HCT116 (cell line): ENCODE measurements at regions not wholly inside any gene's neighbourhood (a gene's known extent, or its start where the extent isn't known, plus 50 kb on each side); places are given as distances from the start of the nearest gene placed in this dataset.

ENCODE experiments used
- ELF1 ChIP-seq: IDR thresholded peaks from 2 replicates; pipeline ENCODE4 v1.6.1; 2012; ENCODE audit warnings: low read depth, borderline replicate concordance
- EZH2 ChIP-seq: fragments of 200-600 bp; sonication (generic); IDR thresholded peaks from 2 replicates; pipeline ENCODE4 v1.6.1; 2017; ENCODE audit warnings: antibody characterized with exemption, mixed run types
- EZH2phosphoT487 ChIP-seq: fragments of 200-600 bp; IDR thresholded peaks from 2 replicates; pipeline ENCODE4 v1.6.1; 2018; ENCODE audit warnings: antibody characterized with exemption, borderline replicate concordance
- JUND ChIP-seq: IDR thresholded peaks from 2 replicates; pipeline ENCODE4 v1.6.1; 2012
- MAX ChIP-seq: IDR thresholded peaks from 2 replicates; pipeline ENCODE4 v1.6.1; 2012
- POLR2A ChIP-seq: IDR thresholded peaks from 2 replicates; pipeline ENCODE4 v1.7.0; 2011; ENCODE audit warnings: borderline replicate concordance; ENCODE audit not compliant: insufficient read depth, insufficient read length; ENCODE audit errors: extremely low read depth
- POLR2AphosphoS5 ChIP-seq: IDR thresholded peaks from 2 replicates; pipeline ENCODE4 v1.6.1; 2011; ENCODE audit warnings: mild to moderate bottlenecking, low read depth, low read length, moderate library complexity
- RAD21 ChIP-seq: IDR thresholded peaks from 2 replicates; pipeline ENCODE4 v1.6.1; 2012; ENCODE audit warnings: low read depth, mild to moderate bottlenecking
- REST ChIP-seq: IDR thresholded peaks from 2 replicates; pipeline ENCODE4 v1.6.1; 2012; ENCODE audit warnings: low read depth
- TF ChIP-seq, protein P1 (sequence below), 3 experiments: fragments of 200-600 bp in 1 of 3; sonication (generic) in 1 of 3; IDR thresholded peaks in 2 of 3; conservative IDR thresholded peaks in 1 of 3; 2 replicates each; pipeline ENCODE4 v1.5.1; 2012 to 2017; ENCODE audit warnings: low read depth in 2 of 3, low read length in 2 of 3, antibody characterized with exemption in 1 of 3, borderline replicate concordance in 1 of 3, control low read depth in 1 of 3, mild to moderate bottlenecking in 1 of 3, mixed read lengths in 1 of 3, mixed run types in 1 of 3, moderate library complexity in 1 of 3; ENCODE audit not compliant: insufficient read depth in 1 of 3

DNA sequence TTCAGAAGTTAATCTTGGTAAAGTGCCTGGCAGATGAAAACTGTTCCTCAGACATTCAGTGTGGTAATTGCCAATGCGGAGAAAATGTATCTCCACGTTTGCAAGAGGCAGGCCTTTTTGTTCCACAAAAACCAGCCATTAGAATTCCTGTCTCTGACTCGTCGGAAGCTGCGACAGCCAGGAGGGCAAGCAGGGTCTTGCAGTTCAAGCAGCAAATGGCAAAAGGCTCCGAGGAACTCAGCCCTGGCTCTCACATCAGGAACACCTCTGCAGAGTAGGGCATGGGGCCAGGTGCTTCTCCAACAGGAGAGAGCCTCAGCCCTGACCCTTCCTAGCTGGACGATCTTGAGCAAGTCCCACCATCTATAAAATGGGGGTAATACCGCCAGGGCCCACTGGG is 69.0 kb upstream of the CPLX2 start:
- TF ChIP-seq, protein P1, sequence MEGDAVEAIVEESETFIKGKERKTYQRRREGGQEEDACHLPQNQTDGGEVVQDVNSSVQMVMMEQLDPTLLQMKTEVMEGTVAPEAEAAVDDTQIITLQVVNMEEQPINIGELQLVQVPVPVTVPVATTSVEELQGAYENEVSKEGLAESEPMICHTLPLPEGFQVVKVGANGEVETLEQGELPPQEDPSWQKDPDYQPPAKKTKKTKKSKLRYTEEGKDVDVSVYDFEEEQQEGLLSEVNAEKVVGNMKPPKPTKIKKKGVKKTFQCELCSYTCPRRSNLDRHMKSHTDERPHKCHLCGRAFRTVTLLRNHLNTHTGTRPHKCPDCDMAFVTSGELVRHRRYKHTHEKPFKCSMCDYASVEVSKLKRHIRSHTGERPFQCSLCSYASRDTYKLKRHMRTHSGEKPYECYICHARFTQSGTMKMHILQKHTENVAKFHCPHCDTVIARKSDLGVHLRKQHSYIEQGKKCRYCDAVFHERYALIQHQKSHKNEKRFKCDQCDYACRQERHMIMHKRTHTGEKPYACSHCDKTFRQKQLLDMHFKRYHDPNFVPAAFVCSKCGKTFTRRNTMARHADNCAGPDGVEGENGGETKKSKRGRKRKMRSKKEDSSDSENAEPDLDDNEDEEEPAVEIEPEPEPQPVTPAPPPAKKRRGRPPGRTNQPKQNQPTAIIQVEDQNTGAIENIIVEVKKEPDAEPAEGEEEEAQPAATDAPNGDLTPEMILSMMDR (IDR thresholded peaks at IDR 0.05 in 2 of 3, conservative IDR thresholded peaks at IDR 0.05 in 1 of 3; ENCODE audit: borderline replicate concordance in 1 of 3, insufficient read depth in 1 of 3, low read depth in 2 of 3, low read length in 2 of 3), result no peak
- TF ChIP-seq REST (no peak), POLR2A (no peak), ELF1 (no peak), POLR2AphosphoS5 (no peak), EZH2phosphoT487 (no peak), RAD21 (no peak), JUND (no peak), MAX (no peak), EZH2 (no peak)
